GM23248 (cell line): ENCODE measurements at regions not wholly inside any gene's neighbourhood (a gene's known extent, or its start where the extent isn't known, plus 50 kb on each side); places are given as distances from the start of the nearest gene placed in this dataset.

ENCODE experiments used
- EZH2 ChIP-seq: fragments of 200-600 bp; sonication (generic); IDR thresholded peaks from 2 replicates; pipeline ENCODE4 v1.6.1; 2018; ENCODE audit warnings: antibody characterized with exemption, mild to moderate bottlenecking; ENCODE audit not compliant: insufficient read depth, poor library complexity, severe bottlenecking
- EZH2phosphoT487 ChIP-seq: fragments of 200-600 bp; sonication (generic); IDR thresholded peaks from 2 replicates; pipeline ENCODE4 v1.6.1; 2018; ENCODE audit warnings: antibody characterized with exemption, moderate library complexity, mild to moderate bottlenecking, low read depth; ENCODE audit not compliant: insufficient read depth

DNA sequence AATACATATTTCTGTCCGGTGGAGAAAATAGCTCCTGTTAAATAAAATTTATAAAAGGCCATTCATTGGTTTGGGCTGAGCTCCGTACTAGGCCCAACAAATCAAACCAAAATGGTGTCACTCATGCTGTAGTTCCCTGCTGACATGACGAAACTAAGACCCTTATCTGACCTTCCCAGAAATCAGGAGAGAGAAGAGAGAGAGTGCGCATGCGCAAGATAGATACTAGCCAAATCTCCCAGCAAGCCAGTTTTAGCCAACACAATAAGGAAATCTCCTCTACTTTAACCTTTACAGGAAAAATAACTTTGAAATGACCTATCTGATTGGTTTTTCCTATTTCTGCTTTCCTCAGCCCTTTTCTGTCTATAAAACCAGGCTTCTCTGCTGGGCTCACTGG, 152.7 kb upstream of the RMST start:
- TF ChIP-seq EZH2phosphoT487 (no peak), EZH2 (no peak)
